Testis (tissue), 2 donors: ENCODE measurements at regions not wholly inside any gene's neighbourhood (a gene's known extent, or its start where the extent isn't known, plus 50 kb on each side); places are given as distances from the start of the nearest gene placed in this dataset.

Experiments
- DNase-seq: peaks from one replicate; pipeline ENCODE4 v3.0.0-alpha.2; 2019
- H3K27ac ChIP-seq, 2 donors: fragments of 200-600 bp; sonication (generic); one replicate each; pipeline ENCODE4 v1.5.1; 2019
- H3K27me3 ChIP-seq: fragments of 200-600 bp; sonication (generic); one replicate; pipeline ENCODE4 v1.5.1; 2019
- H3K36me3 ChIP-seq: fragments of 200-600 bp; sonication (generic); one replicate; pipeline ENCODE4 v1.5.1; 2017; ENCODE audit warnings: low read depth; ENCODE audit errors: missing control alignments
- H3K4me1 ChIP-seq: fragments of 200-600 bp; sonication (generic); one replicate; pipeline ENCODE4 v1.5.1; 2019
- H3K4me3 ChIP-seq, 2 donors: fragments of 200-600 bp; sonication (generic); one replicate each; pipeline ENCODE4 v1.5.1; 2017 to 2019
- H3K9me3 ChIP-seq: fragments of 200-600 bp; sonication (generic); one replicate; pipeline ENCODE4 v1.5.1; 2017
- CTCF ChIP-seq, 3 experiments: fragments of 450-650 bp in 2 of 3; fragments of 200-600 bp in 1 of 3; sonication (generic) in 1 of 3; IDR thresholded peaks; one replicate each; pipeline ENCODE4 v1.5.1; 2016 to 2019; ENCODE audit warnings: antibody characterized with exemption in 3 of 3, mild to moderate bottlenecking in 2 of 3, moderate library complexity in 1 of 3
- POLR2A ChIP-seq: fragments of 450-650 bp; IDR thresholded peaks from one replicate; pipeline ENCODE4 v1.6.1; 2017; ENCODE audit warnings: antibody characterized with exemption, mild to moderate bottlenecking, moderate library complexity
- WGBS, 2 donors: methylation state at CpG; one replicate each; pipeline ENCODE4 v1.1.5; 2018; 5-methylcytosine and 5-hydroxymethylcytosine counted together
- intact Hi-C: fragments of 100-400 bp; cut with DNase I; formaldehyde crosslinking; loops from one replicate; pipeline ENCODE4 v1.15.1; 2023; ENCODE audit warnings: low total_unique reads

DNA sequence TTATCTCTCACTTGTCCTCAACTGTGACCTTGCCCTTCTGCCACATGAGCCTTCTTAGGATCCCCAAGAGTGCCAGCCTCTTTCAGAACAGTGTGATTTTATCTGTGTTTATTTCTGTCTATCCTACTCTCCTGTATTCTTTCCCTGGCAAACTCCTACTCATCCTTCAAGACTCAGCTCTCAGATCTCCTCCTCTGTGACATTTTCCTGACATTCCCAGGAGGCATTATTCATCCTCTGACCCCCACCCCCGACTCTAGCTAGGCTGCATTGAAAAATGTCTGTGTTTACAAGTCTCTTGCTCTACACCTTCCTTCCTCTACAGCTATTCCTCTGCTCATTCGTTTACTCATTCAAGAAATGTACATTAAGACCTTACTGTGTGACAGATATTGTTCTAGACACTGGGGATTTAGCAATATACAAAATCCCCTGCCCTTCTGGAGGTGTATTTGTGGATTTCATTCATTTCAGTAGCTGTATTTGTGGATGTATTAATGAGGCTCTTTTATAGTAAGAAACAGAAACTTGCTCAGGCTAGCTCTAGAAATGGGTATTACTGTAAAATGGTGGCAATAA, 61.4 kb upstream of the COMTD1 start:
- H3K27me3 ChIP-seq, result no peaks in the 10 kb centered on the region
- H3K27ac ChIP-seq, result no peak overlapping the region
- H3K36me3 ChIP-seq, result no peaks in the 10 kb centered on the region
- 71 to 73% methylated on average over 2 of the region's 2 CpGs for WGBS, 2 donors
- H3K9me3 ChIP-seq, result no peaks in the 10 kb centered on the region
- peaks cover 3% of the 10 kb centered on the region for H3K4me1 ChIP-seq
- intact Hi-C loops, result no loop called here
- no peak overlapping the region for H3K4me3 ChIP-seq
- TF ChIP-seq POLR2A, result no peak
- TF ChIP-seq CTCF (IDR thresholded peaks at IDR 0.05), result no peak
- DNase-seq, result no peak

GRCh38 chr10:75295868-75296441, 60.2 kb upstream of the COMTD1 start:
- Histone ChIP-seq H3K27me3 (no peaks in the 10 kb centered on the region), H3K4me1 (peaks cover 3% of the 10 kb centered on the region), H3K36me3 (no peaks in the 10 kb centered on the region), H3K27ac (no peak overlapping the region), H3K9me3 (no peaks in the 10 kb centered on the region), H3K4me3 (peak overlapping the region in 1 of 2 donors; percentile 69)
- no peak for DNase-seq
- WGBS, 2 donors, result 44 to 50% methylated on average over 10 of the region's 10 CpGs
- TF ChIP-seq CTCF (IDR thresholded peaks at IDR 0.05), result no peak
- no peak for TF ChIP-seq POLR2A
- intact Hi-C loops, result no loop called here

- WGBS, 2 donors, result 1% methylated on average over 21 to 52 of the region's 57 CpGs
These were observed 59.3 kb upstream of the COMTD1 start for GRCh38 chr10:75294866-75295701.

DNA sequence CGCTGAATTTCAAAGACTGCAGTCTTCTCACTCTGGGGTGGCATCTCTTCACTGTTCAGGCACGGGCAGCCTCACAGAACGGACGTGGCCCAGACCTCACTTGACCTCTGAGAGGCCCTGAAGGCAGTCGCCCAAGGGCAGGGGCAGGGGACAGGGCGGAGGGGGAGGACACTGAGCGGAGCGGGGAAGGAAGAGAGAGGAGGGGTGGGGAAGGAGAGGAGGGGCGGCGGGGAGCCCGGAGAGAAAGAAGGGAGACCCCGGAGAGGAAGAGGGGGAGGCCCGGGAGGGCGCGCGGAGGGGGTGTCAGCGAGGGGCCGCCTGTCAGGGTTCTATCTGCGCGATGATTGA, 58.7 kb upstream of the COMTD1 start:
- Histone ChIP-seq H3K27ac (peak overlapping the region; percentile 45 to 86), H3K4me1 (peaks cover 3% of the 10 kb centered on the region), H3K4me3 (peak overlapping the region; percentile 63 to 69), H3K27me3 (no peaks in the 10 kb centered on the region), H3K9me3 (no peaks in the 10 kb centered on the region), H3K36me3 (no peaks in the 10 kb centered on the region)
- no peak for TF ChIP-seq CTCF (IDR thresholded peaks at IDR 0.05)
- TF ChIP-seq POLR2A, result no peak
- DNase-seq, result peak; percentile 28
- intact Hi-C loops, result no loop called here
- 3 to 4% methylated on average over 18 to 20 of the region's 20 CpGs for WGBS, 2 donors

More at GRCh38 chr10:75294866-75295701, 59.3 kb upstream of the COMTD1 start:
- intact Hi-C loops, result no loop called here
- Histone ChIP-seq H3K9me3 (no peaks in the 10 kb centered on the region), H3K27me3 (no peaks in the 10 kb centered on the region), H3K36me3 (no peaks in the 10 kb centered on the region), H3K27ac (peak overlapping the region; percentile 45 to 86), H3K4me3 (peak overlapping the region; percentile 63 to 69), H3K4me1 (peaks cover 3% of the 10 kb centered on the region)
- TF ChIP-seq POLR2A (no peak), CTCF (IDR thresholded peaks at IDR 0.05) (peak in 1 of 3 experiments; percentile 6)
- peak; percentile 69 for DNase-seq
